HEK293 (cell line): ENCODE measurements at regions not wholly inside any gene's neighbourhood (a gene's known extent, or its start where the extent isn't known, plus 50 kb on each side); places are given as distances from the start of the nearest gene placed in this dataset.

Experiments used
- CTCF ChIP-seq: fragments of 450-650 bp; formaldehyde crosslinking; IDR thresholded peaks from 2 replicates; pipeline ENCODE4 v1.5.1; 2016; ENCODE audit warnings: missing biosample characterization, missing genetic modification characterization
- PATZ1 ChIP-seq: fragments of 450-650 bp; formaldehyde crosslinking; IDR thresholded peaks from 2 replicates; pipeline ENCODE4 v1.5.1; 2016; ENCODE audit warnings: missing biosample characterization, missing genetic modification characterization
- ZBTB44 ChIP-seq: fragments of 450-650 bp; IDR thresholded peaks from 2 replicates; pipeline ENCODE4 v1.5.1; 2018; ENCODE audit warnings: missing biosample characterization, mild to moderate bottlenecking, missing genetic modification characterization
- ZFP37 ChIP-seq: fragments of 450-650 bp; formaldehyde crosslinking; IDR thresholded peaks from 2 replicates; pipeline ENCODE4 v1.5.1; 2016; ENCODE audit warnings: missing biosample characterization, missing genetic modification characterization
- ZNF157 ChIP-seq: fragments of 450-650 bp; formaldehyde crosslinking; IDR thresholded peaks from 2 replicates; pipeline ENCODE4 v1.5.1; 2016; ENCODE audit warnings: missing biosample characterization, missing genetic modification characterization
- ZNF211 ChIP-seq: fragments of 450-650 bp; formaldehyde crosslinking; IDR thresholded peaks from 2 replicates; pipeline ENCODE4 v1.5.1; 2016; ENCODE audit warnings: low read depth, missing biosample characterization, missing genetic modification characterization
- ZNF777 ChIP-seq: fragments of 450-650 bp; formaldehyde crosslinking; IDR thresholded peaks from 2 replicates; pipeline ENCODE4 v1.5.1; 2017; ENCODE audit warnings: missing biosample characterization, missing genetic modification characterization, borderline replicate concordance

DNA sequence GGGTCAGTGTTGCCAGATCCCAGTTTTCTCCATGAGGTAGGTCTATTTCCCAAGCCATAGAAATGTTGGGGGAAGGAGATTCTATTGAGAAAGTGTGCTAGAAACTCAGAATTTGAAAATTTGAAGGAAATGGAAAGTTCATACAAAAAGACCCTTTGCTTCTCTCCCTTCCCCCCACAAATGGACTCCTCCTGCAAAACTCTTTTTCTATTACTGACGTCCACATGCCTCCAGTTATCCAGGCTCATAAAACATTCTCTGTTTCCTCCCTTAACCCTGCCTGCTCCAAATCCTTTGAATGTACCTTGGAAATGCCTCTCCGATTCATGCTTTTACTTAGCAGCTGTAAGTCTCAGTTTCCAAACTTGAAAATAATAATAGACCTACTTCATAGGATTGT, 237.5 kb upstream of the TNP1 start:
- no peak for TF ChIP-seq PATZ1 (tag by site-specific recombination)
- no peak for TF ChIP-seq ZNF777 (tag by site-specific recombination)
- TF ChIP-seq CTCF (tag by site-specific recombination) = no peak
- TF ChIP-seq ZNF157 (tag by site-specific recombination) = no peak
- no peak for TF ChIP-seq ZBTB44 (tag by site-specific recombination)
- TF ChIP-seq ZFP37 (tag by site-specific recombination) = no peak
- no peak for TF ChIP-seq ZNF211 (tag by site-specific recombination)
